ENCODE measurements at regions not wholly inside any gene's neighbourhood (a gene's known extent, or its start where the extent isn't known, plus 50 kb on each side); places are given as distances from the start of the nearest gene placed in this dataset.

- no peaks in the 10 kb centered on the region for H3K36me3 ChIP-seq (ENCODE audit: control insufficient read depth, insufficient read depth, low read length)
- intact Hi-C loops (cut with micrococcal nuclease): no loop called here
- no peak overlapping the region for H3K4me3 ChIP-seq (ENCODE audit: low read length)
- TF ChIP-seq CTCF (IDR thresholded peaks at IDR 0.05): no peak
- no peak for ATAC-seq
- DNase-seq: no peak
- no peaks in the 10 kb centered on the region for H3K27me3 ChIP-seq (ENCODE audit: control insufficient read depth, insufficient read depth, low read length)
- Mint-ChIP-seq H3K4me3 (no peak overlapping the region), H3K9me3 (peaks cover 2 to 7% of the 10 kb centered on the region in 2 donors), H3K27me3 (ENCODE audit: low read depth in 2 of 2) (no peaks in the 10 kb centered on the region), H3K4me1 (no peaks in the 10 kb centered on the region), H3K27ac (no peak overlapping the region), H3K36me3 (peaks cover 5% of the 10 kb centered on the region)
- H3K9me3 ChIP-seq (ENCODE audit: control insufficient read depth, insufficient read depth, low read length): no peaks in the 10 kb centered on the region
- H3K27ac ChIP-seq (ENCODE audit: low read length): no peak overlapping the region
- WGBS (ENCODE audit: insufficient coverage): 88% methylated on average over 1 of the region's 2 CpGs
- no peaks in the 10 kb centered on the region for H3K4me1 ChIP-seq (ENCODE audit: control insufficient read depth, insufficient read depth, low read length)
Measured at GRCh38 chr2:180349809-180350208, 342.7 kb upstream of the CWC22 start.

GRCh38 chr2:180343528-180344345 is 336.6 kb upstream of the CWC22 start:
- Mint-ChIP-seq H3K9me3 (peaks cover 5% of the 10 kb centered on the region in 2 donors), H3K4me3 (no peak overlapping the region), H3K27ac (no peak overlapping the region), H3K36me3 (peaks cover 5% of the 10 kb centered on the region), H3K4me1 (no peaks in the 10 kb centered on the region), H3K27me3 (ENCODE audit: low read depth in 2 of 2) (no peaks in the 10 kb centered on the region)
- no peak for TF ChIP-seq CTCF (IDR thresholded peaks at IDR 0.05)
- H3K9me3 ChIP-seq (ENCODE audit: control insufficient read depth, insufficient read depth, low read length): no peaks in the 10 kb centered on the region
- H3K4me3 ChIP-seq (ENCODE audit: low read length): no peak overlapping the region
- ATAC-seq: no peak
- H3K27ac ChIP-seq (ENCODE audit: low read length): no peak overlapping the region
- intact Hi-C loops (cut with micrococcal nuclease): no loop called here
- DNase-seq: no peak
- no peaks in the 10 kb centered on the region for H3K4me1 ChIP-seq (ENCODE audit: control insufficient read depth, insufficient read depth, low read length)
- no peaks in the 10 kb centered on the region for H3K27me3 ChIP-seq (ENCODE audit: control insufficient read depth, insufficient read depth, low read length)
- no peaks in the 10 kb centered on the region for H3K36me3 ChIP-seq (ENCODE audit: control insufficient read depth, insufficient read depth, low read length)
- WGBS (ENCODE audit: insufficient coverage): 100% methylated on average over 1 of the region's 1 CpG

GRCh38 chr2:180337136-180337535 is 330.0 kb upstream of the CWC22 start:
- ATAC-seq: no peak
- no peak overlapping the region for H3K27ac ChIP-seq (ENCODE audit: low read length)
- no peaks in the 10 kb centered on the region for H3K27me3 ChIP-seq (ENCODE audit: control insufficient read depth, insufficient read depth, low read length)
- Mint-ChIP-seq H3K4me1 (no peaks in the 10 kb centered on the region), H3K27ac (no peak overlapping the region), H3K27me3 (ENCODE audit: low read depth in 2 of 2) (no peaks in the 10 kb centered on the region), H3K36me3 (peaks cover 11% of the 10 kb centered on the region), H3K9me3 (peaks cover 5 to 17% of the 10 kb centered on the region in 2 donors), H3K4me3 (no peak overlapping the region)
- H3K4me3 ChIP-seq (ENCODE audit: low read length): no peak overlapping the region
- peaks cover 16% of the 10 kb centered on the region for H3K9me3 ChIP-seq (ENCODE audit: control insufficient read depth, insufficient read depth, low read length)
- no peaks in the 10 kb centered on the region for H3K36me3 ChIP-seq (ENCODE audit: control insufficient read depth, insufficient read depth, low read length)
- H3K4me1 ChIP-seq (ENCODE audit: control insufficient read depth, insufficient read depth, low read length): no peaks in the 10 kb centered on the region
- DNase-seq: no peak
- intact Hi-C loops (cut with micrococcal nuclease): no loop called here
- 89% methylated on average over 3 of the region's 3 CpGs for WGBS (ENCODE audit: insufficient coverage)
- TF ChIP-seq CTCF (IDR thresholded peaks at IDR 0.05): no peak

GRCh38 chr2:180336550-180336949 is 329.5 kb upstream of the CWC22 start:
- peaks cover 16% of the 10 kb centered on the region for H3K9me3 ChIP-seq (ENCODE audit: control insufficient read depth, insufficient read depth, low read length)
- no peaks in the 10 kb centered on the region for H3K36me3 ChIP-seq (ENCODE audit: control insufficient read depth, insufficient read depth, low read length)
- no peak for TF ChIP-seq CTCF (IDR thresholded peaks at IDR 0.05)
- WGBS (ENCODE audit: insufficient coverage): 96% methylated on average over 2 of the region's 2 CpGs
- H3K27ac Mint-ChIP-seq: no peak overlapping the region
- H3K27me3 Mint-ChIP-seq (ENCODE audit: low read depth in 2 of 2): no peaks in the 10 kb centered on the region
- no peak overlapping the region for H3K27ac ChIP-seq (ENCODE audit: low read length)
- H3K36me3 Mint-ChIP-seq: peaks cover 11% of the 10 kb centered on the region
- no peak overlapping the region for H3K4me3 Mint-ChIP-seq
- intact Hi-C loops (cut with micrococcal nuclease): no loop called here
- no peaks in the 10 kb centered on the region for H3K4me1 Mint-ChIP-seq
- no peaks in the 10 kb centered on the region for H3K27me3 ChIP-seq (ENCODE audit: control insufficient read depth, insufficient read depth, low read length)
- H3K9me3 Mint-ChIP-seq: peaks cover 5 to 17% of the 10 kb centered on the region in 2 donors
- H3K4me1 ChIP-seq (ENCODE audit: control insufficient read depth, insufficient read depth, low read length): no peaks in the 10 kb centered on the region
- ATAC-seq: no peak
- H3K4me3 ChIP-seq (ENCODE audit: low read length): no peak overlapping the region
- DNase-seq: no peak

Data from natural killer cell (primary cell).